Uterus (tissue), 2 donors: ENCODE measurements at regions not wholly inside any gene's neighbourhood (a gene's known extent, or its start where the extent isn't known, plus 50 kb on each side); places are given as distances from the start of the nearest gene placed in this dataset.

Experiments
- CTCF ChIP-seq, 4 experiments: fragments of 200-600 bp in 2 of 4; fragments of 450-650 bp in 2 of 4; sonication (generic) in 2 of 4; IDR thresholded peaks; one replicate each; pipeline ENCODE4 v1.5.1; 2016 to 2019; ENCODE audit warnings: antibody characterized with exemption in 4 of 4, mild to moderate bottlenecking in 2 of 4, moderate library complexity in 1 of 4
- POLR2A ChIP-seq, 2 donors: fragments of 450-650 bp; IDR thresholded peaks; one replicate each; pipeline ENCODE4 v1.6.1; 2016; ENCODE audit warnings: antibody characterized with exemption in 2 of 2, mild to moderate bottlenecking in 1 of 2, moderate library complexity in 1 of 2

DNA sequence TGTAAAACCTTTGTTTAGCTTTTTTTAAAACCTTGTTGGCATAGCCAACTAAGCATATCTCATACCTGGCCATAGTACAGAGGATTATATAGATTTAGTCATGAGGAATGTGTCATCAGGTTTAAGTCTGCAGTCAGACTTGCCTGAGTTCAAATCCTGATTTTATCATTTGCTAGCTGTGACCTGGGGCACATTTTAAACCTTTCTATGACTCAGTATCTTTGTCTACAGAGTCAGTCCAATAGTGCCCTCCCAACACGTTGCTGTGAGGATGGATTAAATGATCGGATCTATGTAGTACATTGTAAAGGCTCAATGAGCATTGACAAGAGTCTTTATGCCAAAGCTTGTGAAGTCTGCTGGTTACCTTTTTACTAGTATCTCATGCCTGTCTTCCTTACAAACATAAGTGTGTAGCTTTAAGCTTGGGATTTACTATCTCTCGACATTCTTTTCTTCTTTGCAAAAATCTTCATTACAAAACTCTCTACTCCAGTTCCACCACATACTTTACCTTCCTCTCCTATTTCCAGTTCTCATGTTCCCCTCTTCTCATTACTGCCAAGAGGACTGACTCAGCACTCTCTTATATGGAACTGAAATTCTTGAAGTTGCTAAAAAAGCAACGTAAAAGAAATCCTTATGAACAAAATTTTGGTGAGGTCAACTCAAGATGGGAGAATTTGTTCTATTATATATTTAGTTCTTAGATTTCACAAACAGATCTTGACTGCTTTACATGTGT, 68.1 kb upstream of the RBMS1 start:
- TF ChIP-seq POLR2A (IDR thresholded peaks at IDR 0.05) (no peak), CTCF (IDR thresholded peaks at IDR 0.05) (no peak)
